Mesothelial cell of epicardium (in vitro differentiated cells): ENCODE measurements at regions not wholly inside any gene's neighbourhood (a gene's known extent, or its start where the extent isn't known, plus 50 kb on each side); places are given as distances from the start of the nearest gene placed in this dataset.
A peak's percentile ranks its signal among the peaks of the same experiment; 100 is the strongest.

Source experiments
- DNase-seq, 2 experiments: peaks; one replicate each; pipeline ENCODE4 v3.0.0; 2021; ENCODE audit warnings: low spot score in 2 of 2; ENCODE audit not compliant: unreplicated experiment in 2 of 2
- H3K27ac Mint-ChIP-seq: 2 replicates; pipeline ENCODE4 v1.8.0; 2021; ENCODE audit warnings: mixed read lengths
- H3K27me3 Mint-ChIP-seq: 2 replicates; pipeline ENCODE4 v1.8.0; 2021; ENCODE audit warnings: low read depth, mixed read lengths
- H3K36me3 Mint-ChIP-seq: 2 replicates; pipeline ENCODE4 v1.8.0; 2021; ENCODE audit warnings: mixed read lengths
- H3K4me1 Mint-ChIP-seq: 2 replicates; pipeline ENCODE4 v1.8.0; 2021; ENCODE audit warnings: mixed read lengths
- H3K4me3 Mint-ChIP-seq: 2 replicates; pipeline ENCODE4 v1.8.0; 2021; ENCODE audit warnings: mild to moderate bottlenecking, moderate library complexity, mixed read lengths
- H3K9me3 Mint-ChIP-seq: 2 replicates; pipeline ENCODE4 v1.8.0; 2021; ENCODE audit warnings: mixed read lengths
- CTCF ChIP-seq: fragments of 200-600 bp; sonication (generic); IDR thresholded peaks from one replicate; pipeline ENCODE4 v1.5.0; 2021; ENCODE audit warnings: antibody characterized with exemption; ENCODE audit not compliant: unreplicated experiment

- Mint-ChIP-seq H3K9me3 (peaks cover 23% of the 10 kb centered on the region), H3K4me3 (no peak overlapping the region), H3K4me1 (peaks cover 2% of the 10 kb centered on the region), H3K27me3 (no peaks in the 10 kb centered on the region), H3K36me3 (peaks cover 1% of the 10 kb centered on the region), H3K27ac (no peak overlapping the region)
- DNase-seq = peak in 1 of 2 experiments; percentile 64
- TF ChIP-seq CTCF = peak; percentile 76
Observed at GRCh38 chr1:181166377-181167196, 78.1 kb downstream of the IER5 start.

- no peak for DNase-seq
- peaks cover 2% of the 10 kb centered on the region for H3K4me1 Mint-ChIP-seq
- no peaks in the 10 kb centered on the region for H3K36me3 Mint-ChIP-seq
- no peak overlapping the region for H3K27ac Mint-ChIP-seq
- no peak overlapping the region for H3K4me3 Mint-ChIP-seq
- H3K27me3 Mint-ChIP-seq = no peaks in the 10 kb centered on the region
- no peak for TF ChIP-seq CTCF
- peaks cover 20% of the 10 kb centered on the region for H3K9me3 Mint-ChIP-seq
Observed at GRCh38 chr1:181169281-181169865, 80.9 kb downstream of the IER5 start.

GRCh38 chr1:181170194-181170593 lies 81.7 kb downstream of the IER5 start:
- peaks cover 2% of the 10 kb centered on the region for H3K4me1 Mint-ChIP-seq

GRCh38 chr1:181172082-181172481 lies 83.6 kb downstream of the IER5 start:
- Mint-ChIP-seq H3K27ac (no peak overlapping the region), H3K9me3 (peaks cover 13% of the 10 kb centered on the region), H3K27me3 (no peaks in the 10 kb centered on the region), H3K4me3 (no peak overlapping the region), H3K36me3 (no peaks in the 10 kb centered on the region), H3K4me1 (peaks cover 3% of the 10 kb centered on the region)
- no peak for DNase-seq
- TF ChIP-seq CTCF = no peak

More at GRCh38 chr1:181170194-181170593, 81.7 kb downstream of the IER5 start:
- no peak for TF ChIP-seq CTCF
- no peak for DNase-seq
- Mint-ChIP-seq H3K9me3 (peaks cover 15% of the 10 kb centered on the region), H3K27me3 (no peaks in the 10 kb centered on the region), H3K27ac (no peak overlapping the region), H3K36me3 (no peaks in the 10 kb centered on the region), H3K4me3 (no peak overlapping the region)

- Mint-ChIP-seq H3K4me1 (peaks cover 14% of the 10 kb centered on the region), H3K9me3 (peaks cover 13% of the 10 kb centered on the region), H3K36me3 (no peaks in the 10 kb centered on the region), H3K4me3 (no peak overlapping the region), H3K27ac (no peak overlapping the region), H3K27me3 (no peaks in the 10 kb centered on the region)
- no peak for TF ChIP-seq CTCF
- no peak for DNase-seq
Observed at GRCh38 chr1:181173761-181174447, 85.4 kb downstream of the IER5 start.
